ENCODE measurements at regions not wholly inside any gene's neighbourhood (a gene's known extent, or its start where the extent isn't known, plus 50 kb on each side); places are given as distances from the start of the nearest gene placed in this dataset.
"Not testable (repeated sequence)": the region's sequence is repeated elsewhere in the genome, so short reads cannot be mapped to it uniquely, and the experiment has no call there.

DNA sequence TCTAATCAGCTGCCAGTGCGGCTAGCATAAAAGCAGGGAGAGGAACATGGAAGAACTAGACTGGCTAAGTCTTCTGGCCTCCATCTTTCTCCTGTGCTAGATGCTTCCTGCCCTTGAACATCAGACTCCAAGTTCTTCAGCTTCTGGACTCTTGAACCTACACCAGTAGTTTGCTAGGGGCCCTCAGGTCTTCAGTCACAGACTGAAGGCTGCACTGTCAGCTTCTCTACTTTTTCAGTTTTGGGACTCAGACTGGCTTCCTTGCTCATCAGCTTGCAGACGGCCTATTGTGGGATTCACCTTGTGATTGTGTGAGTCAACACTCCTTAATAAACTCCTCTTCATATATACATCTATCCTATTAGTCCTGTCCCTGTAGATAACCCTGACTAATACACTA lies 162.2 kb downstream of the MRPS30 start:
- not testable (repeated sequence) for H3K4me3 Mint-ChIP-seq, DNase-seq, H3K36me3 Mint-ChIP-seq, H3K27ac Mint-ChIP-seq, H3K9me3 Mint-ChIP-seq, H3K4me1 Mint-ChIP-seq, H3K27me3 Mint-ChIP-seq

- no peak overlapping the region for H3K4me3 Mint-ChIP-seq
- H3K36me3 Mint-ChIP-seq, result no peaks in the 10 kb centered on the region
Observed at GRCh38 chr5:44974813-44975212, 166.1 kb downstream of the MRPS30 start.

DNA sequence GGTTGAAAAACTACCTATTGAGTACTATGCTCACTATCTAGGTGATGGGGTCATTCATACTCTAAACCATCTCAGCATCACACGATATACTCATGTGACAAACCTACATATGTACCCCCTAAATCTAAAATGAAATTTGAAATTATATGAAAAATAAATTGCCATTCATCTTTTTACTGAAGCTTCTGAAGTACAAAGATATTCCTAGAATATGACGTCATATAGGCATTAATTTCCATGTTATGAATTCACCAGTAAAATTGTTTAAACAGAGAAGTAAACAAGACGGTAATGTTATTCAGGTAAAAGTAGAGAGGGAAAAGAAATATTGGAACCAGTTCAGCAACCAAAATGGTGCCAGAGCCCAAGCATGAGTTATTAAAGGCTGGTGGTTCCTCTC lies 173.0 kb downstream of the MRPS30 start:
- H3K36me3 Mint-ChIP-seq, result no peaks in the 10 kb centered on the region
- peaks cover 40% of the 10 kb centered on the region for H3K9me3 Mint-ChIP-seq
- H3K4me3 Mint-ChIP-seq, result no peak overlapping the region
- no peaks in the 10 kb centered on the region for H3K4me1 Mint-ChIP-seq
- DNase-seq, result no peak
- H3K27ac Mint-ChIP-seq, result no peak overlapping the region
- no peaks in the 10 kb centered on the region for H3K27me3 Mint-ChIP-seq

More at GRCh38 chr5:44974813-44975212, 166.1 kb downstream of the MRPS30 start:
- H3K4me1 Mint-ChIP-seq, result no peaks in the 10 kb centered on the region
- no peaks in the 10 kb centered on the region for H3K27me3 Mint-ChIP-seq
- H3K27ac Mint-ChIP-seq, result no peak overlapping the region
- no peak for DNase-seq
- H3K9me3 Mint-ChIP-seq, result peaks cover 4% of the 10 kb centered on the region

GRCh38 chr5:44983006-44983405 lies 174.3 kb downstream of the MRPS30 start:
- Mint-ChIP-seq H3K4me1 (no peaks in the 10 kb centered on the region), H3K27ac (no peak overlapping the region), H3K4me3 (no peak overlapping the region), H3K36me3 (no peaks in the 10 kb centered on the region), H3K27me3 (no peaks in the 10 kb centered on the region), H3K9me3 (peaks cover 39% of the 10 kb centered on the region)
- no peak for DNase-seq

DNA sequence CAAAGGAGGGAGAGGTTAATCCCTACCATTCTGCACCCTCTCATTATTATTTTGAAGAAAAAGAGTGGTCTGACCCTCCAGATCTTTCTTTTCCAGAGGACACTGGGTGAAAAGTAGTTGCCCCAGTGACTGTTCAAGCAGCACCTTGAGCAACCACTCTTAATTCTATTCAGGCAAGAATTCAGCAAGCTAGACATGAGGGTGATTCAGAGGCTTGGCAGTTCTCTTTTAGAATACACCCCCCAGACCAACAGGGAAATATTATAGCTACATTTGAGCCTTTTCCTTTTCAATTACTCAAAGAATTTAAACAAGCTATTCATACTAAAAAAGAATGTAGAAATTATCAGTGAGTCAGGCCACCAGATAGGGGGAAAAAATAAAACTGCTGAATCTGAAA lies 178.3 kb downstream of the MRPS30 start:
- H3K4me1 Mint-ChIP-seq, result no peaks in the 10 kb centered on the region
- no peaks in the 10 kb centered on the region for H3K27me3 Mint-ChIP-seq
- peaks cover 35% of the 10 kb centered on the region for H3K9me3 Mint-ChIP-seq
- no peak overlapping the region for H3K4me3 Mint-ChIP-seq
- no peaks in the 10 kb centered on the region for H3K36me3 Mint-ChIP-seq
- no peak for DNase-seq
- no peak overlapping the region for H3K27ac Mint-ChIP-seq

DNA sequence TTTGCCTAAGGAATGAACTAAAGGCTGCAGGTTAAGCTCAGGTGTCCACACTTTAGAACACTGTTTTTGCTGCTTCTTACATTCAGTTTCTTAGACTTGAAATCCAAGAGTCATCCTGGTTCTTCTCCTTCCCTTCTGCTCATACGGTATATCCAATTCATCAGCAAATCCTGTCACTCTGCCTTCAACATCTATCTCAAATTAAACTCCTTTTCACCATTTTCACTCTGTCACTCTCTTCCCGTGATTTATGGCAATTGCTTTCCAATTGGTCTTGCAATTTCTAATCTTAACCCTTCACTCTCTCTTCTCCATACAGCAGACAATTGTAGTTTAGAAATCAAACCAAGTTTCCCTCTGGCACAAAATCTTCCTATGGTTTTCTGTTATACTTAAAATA lies 182.9 kb downstream of the MRPS30 start:
- no peak for DNase-seq
- Mint-ChIP-seq H3K9me3 (peaks cover 16% of the 10 kb centered on the region), H3K36me3 (no peaks in the 10 kb centered on the region), H3K4me3 (no peak overlapping the region), H3K27me3 (no peaks in the 10 kb centered on the region), H3K27ac (no peak overlapping the region), H3K4me1 (no peaks in the 10 kb centered on the region)

DNA sequence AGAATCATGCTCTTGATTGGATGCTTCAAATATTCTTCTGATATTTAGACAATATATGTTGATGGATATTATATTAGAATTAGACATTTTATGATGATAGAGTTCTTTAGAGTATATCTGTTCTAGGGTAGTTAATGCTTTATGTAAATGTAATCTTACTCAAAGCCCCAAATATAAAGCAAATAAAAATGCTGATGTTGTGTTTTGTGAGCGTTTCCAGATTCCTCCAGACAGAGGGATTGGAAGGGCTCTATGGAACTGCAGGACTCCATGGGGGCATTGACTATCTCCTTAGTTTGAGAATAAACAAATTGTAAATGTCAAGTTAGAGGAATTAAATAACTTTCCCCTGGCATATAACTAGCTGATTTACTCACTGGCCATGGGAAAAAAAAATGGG lies 184.5 kb downstream of the MRPS30 start:
- Mint-ChIP-seq H3K27me3 (no peaks in the 10 kb centered on the region), H3K4me1 (no peaks in the 10 kb centered on the region), H3K9me3 (peaks cover 16% of the 10 kb centered on the region), H3K4me3 (no peak overlapping the region), H3K27ac (no peak overlapping the region), H3K36me3 (no peaks in the 10 kb centered on the region)
- DNase-seq, result no peak

DNA sequence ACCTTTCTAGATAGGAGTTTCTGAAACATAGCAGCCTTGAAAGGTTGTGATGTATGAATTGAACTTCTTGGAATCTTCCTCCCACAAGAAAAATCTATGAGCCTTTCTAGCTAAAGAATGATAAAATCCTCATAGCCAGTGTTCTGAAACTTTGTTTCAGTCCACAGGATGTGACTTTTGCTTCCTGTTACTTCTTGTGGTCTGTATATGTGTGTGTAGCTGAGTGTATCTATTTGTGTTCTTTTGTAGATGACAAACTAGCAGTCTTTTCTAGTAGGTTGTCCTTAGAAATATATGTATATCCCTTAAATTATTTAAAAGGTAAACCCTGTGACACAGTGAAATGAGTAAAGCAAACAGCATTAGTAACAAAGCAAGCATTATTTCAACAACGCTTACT lies 188.8 kb downstream of the MRPS30 start:
- Mint-ChIP-seq H3K4me3 (no peak overlapping the region), H3K27me3 (no peaks in the 10 kb centered on the region), H3K27ac (no peak overlapping the region), H3K36me3 (no peaks in the 10 kb centered on the region), H3K9me3 (no peaks in the 10 kb centered on the region), H3K4me1 (no peaks in the 10 kb centered on the region)
- no peak for DNase-seq

DNA sequence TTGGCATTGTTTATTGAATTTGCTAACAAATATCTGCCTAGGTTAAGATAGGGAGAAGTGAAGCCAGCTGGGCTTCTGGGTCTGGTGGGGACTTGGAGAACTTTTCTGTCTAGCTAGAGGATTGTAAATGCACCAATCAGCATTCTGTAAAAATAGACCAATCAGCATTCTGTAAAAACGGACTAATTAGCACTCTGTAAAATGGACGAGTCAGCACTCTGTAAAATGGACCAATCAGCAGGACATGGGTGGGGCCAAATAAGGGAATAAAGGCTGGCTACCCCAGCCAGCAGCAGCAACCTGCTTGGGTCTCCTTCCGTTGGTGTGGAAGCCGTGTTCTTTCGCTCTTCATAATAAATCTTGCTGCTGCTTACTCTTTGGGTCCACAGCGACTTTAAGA lies 198.4 kb downstream of the MRPS30 start:
- not testable (repeated sequence) for DNase-seq, H3K9me3 Mint-ChIP-seq, H3K4me3 Mint-ChIP-seq, H3K27ac Mint-ChIP-seq, H3K4me1 Mint-ChIP-seq, H3K27me3 Mint-ChIP-seq, H3K36me3 Mint-ChIP-seq

- H3K27me3 Mint-ChIP-seq, result no peaks in the 10 kb centered on the region
- H3K27ac Mint-ChIP-seq, result no peak overlapping the region
- H3K4me3 Mint-ChIP-seq, result no peak overlapping the region
- peaks cover 5% of the 10 kb centered on the region for H3K9me3 Mint-ChIP-seq
- DNase-seq, result no peak
- H3K36me3 Mint-ChIP-seq, result no peaks in the 10 kb centered on the region
- H3K4me1 Mint-ChIP-seq, result no peaks in the 10 kb centered on the region
Observed at GRCh38 chr5:45017568-45017967, 208.8 kb downstream of the MRPS30 start.

GRCh38 chr5:45029553-45029952 lies 220.8 kb downstream of the MRPS30 start:
- no peaks in the 10 kb centered on the region for H3K27me3 Mint-ChIP-seq
- H3K4me3 Mint-ChIP-seq, result no peak overlapping the region
- no peak for DNase-seq
- H3K27ac Mint-ChIP-seq, result no peak overlapping the region
- no peaks in the 10 kb centered on the region for H3K36me3 Mint-ChIP-seq
- H3K4me1 Mint-ChIP-seq, result no peaks in the 10 kb centered on the region
- H3K9me3 Mint-ChIP-seq, result no peaks in the 10 kb centered on the region

GRCh38 chr5:45035991-45036390 lies 227.2 kb downstream of the MRPS30 start:
- Mint-ChIP-seq H3K36me3 (no peaks in the 10 kb centered on the region), H3K4me1 (no peaks in the 10 kb centered on the region), H3K27me3 (no peaks in the 10 kb centered on the region), H3K9me3 (no peaks in the 10 kb centered on the region), H3K4me3 (no peak overlapping the region), H3K27ac (no peak overlapping the region)
- DNase-seq, result no peak

- Mint-ChIP-seq H3K4me3 (no peak overlapping the region), H3K27me3 (no peaks in the 10 kb centered on the region), H3K9me3 (no peaks in the 10 kb centered on the region), H3K4me1 (no peaks in the 10 kb centered on the region), H3K27ac (no peak overlapping the region), H3K36me3 (no peaks in the 10 kb centered on the region)
- DNase-seq, result no peak
Observed at GRCh38 chr5:45037927-45038326, 229.2 kb downstream of the MRPS30 start.

GRCh38 chr5:45038366-45038987 lies 229.7 kb downstream of the MRPS30 start:
- no peaks in the 10 kb centered on the region for H3K4me1 Mint-ChIP-seq
- H3K9me3 Mint-ChIP-seq, result no peaks in the 10 kb centered on the region
- no peak overlapping the region for H3K27ac Mint-ChIP-seq
- no peaks in the 10 kb centered on the region for H3K27me3 Mint-ChIP-seq
- DNase-seq, result no peak
- no peak overlapping the region for H3K4me3 Mint-ChIP-seq
- H3K36me3 Mint-ChIP-seq, result no peaks in the 10 kb centered on the region

GRCh38 chr5:45042283-45042682 lies 233.5 kb downstream of the MRPS30 start:
- no peaks in the 10 kb centered on the region for H3K4me1 Mint-ChIP-seq
- H3K4me3 Mint-ChIP-seq, result no peak overlapping the region
- no peaks in the 10 kb centered on the region for H3K9me3 Mint-ChIP-seq
- H3K27ac Mint-ChIP-seq, result no peak overlapping the region
- H3K27me3 Mint-ChIP-seq, result no peaks in the 10 kb centered on the region
- no peak for DNase-seq
- H3K36me3 Mint-ChIP-seq, result no peaks in the 10 kb centered on the region

- DNase-seq, result no peak
- no peak overlapping the region for H3K27ac Mint-ChIP-seq
- H3K4me3 Mint-ChIP-seq, result no peak overlapping the region
Observed at GRCh38 chr5:45057564-45057963, 248.8 kb downstream of the MRPS30 start.

GRCh38 chr5:45060724-45061123 lies 252.0 kb downstream of the MRPS30 start:
- no peaks in the 10 kb centered on the region for H3K36me3 Mint-ChIP-seq
- no peak for DNase-seq

More at GRCh38 chr5:45057564-45057963, 248.8 kb downstream of the MRPS30 start:
- Mint-ChIP-seq H3K4me1 (no peaks in the 10 kb centered on the region), H3K36me3 (no peaks in the 10 kb centered on the region), H3K27me3 (no peaks in the 10 kb centered on the region), H3K9me3 (no peaks in the 10 kb centered on the region)

More at GRCh38 chr5:45060724-45061123, 252.0 kb downstream of the MRPS30 start:
- H3K9me3 Mint-ChIP-seq, result no peaks in the 10 kb centered on the region
- H3K4me1 Mint-ChIP-seq, result no peaks in the 10 kb centered on the region
- H3K27me3 Mint-ChIP-seq, result no peaks in the 10 kb centered on the region
- no peak overlapping the region for H3K27ac Mint-ChIP-seq
- no peak overlapping the region for H3K4me3 Mint-ChIP-seq
